Testis (tissue), 2 donors: ENCODE measurements at regions not wholly inside any gene's neighbourhood (a gene's known extent, or its start where the extent isn't known, plus 50 kb on each side); places are given as distances from the start of the nearest gene placed in this dataset.

Experiments
- POLR2A ChIP-seq: fragments of 450-650 bp; IDR thresholded peaks from one replicate; pipeline ENCODE4 v1.6.1; 2017; ENCODE audit warnings: antibody characterized with exemption, mild to moderate bottlenecking, moderate library complexity
- TF ChIP-seq, protein P1 (sequence below), 3 experiments: fragments of 450-650 bp in 2 of 3; fragments of 200-600 bp in 1 of 3; sonication (generic) in 1 of 3; IDR thresholded peaks; one replicate each; pipeline ENCODE4 v1.5.1; 2016 to 2019; ENCODE audit warnings: antibody characterized with exemption in 3 of 3, mild to moderate bottlenecking in 2 of 3, moderate library complexity in 1 of 3

DNA sequence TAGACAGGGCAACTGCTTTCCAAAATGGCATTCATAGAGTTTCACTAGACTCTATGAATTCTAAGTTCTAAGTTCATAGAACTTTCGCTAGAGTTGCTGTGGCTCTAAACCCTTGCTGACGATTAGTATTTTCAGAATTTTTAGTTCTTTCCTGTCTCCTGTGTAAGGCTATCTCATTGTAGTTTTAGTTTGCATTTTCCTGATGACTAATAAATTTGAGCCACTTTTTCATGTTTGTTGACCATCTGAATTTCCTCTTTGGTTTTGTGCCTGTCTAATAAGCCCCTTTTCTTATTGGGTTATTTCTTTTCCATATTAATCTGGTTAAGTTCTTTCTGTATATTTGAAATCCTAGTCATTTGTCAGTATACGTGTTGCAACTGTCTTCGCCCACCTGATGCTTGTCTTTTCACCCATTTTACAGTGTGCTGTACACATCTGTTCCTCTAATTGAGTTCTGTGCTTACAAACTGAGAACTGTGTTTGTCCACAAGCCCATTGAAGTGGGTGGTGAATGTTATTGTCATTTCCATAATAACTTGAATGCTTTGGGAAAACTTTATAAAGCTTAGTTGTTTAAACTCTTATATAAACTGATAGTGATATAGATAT lies 177.7 kb upstream of the CDYL start:
- TF ChIP-seq, protein P1, sequence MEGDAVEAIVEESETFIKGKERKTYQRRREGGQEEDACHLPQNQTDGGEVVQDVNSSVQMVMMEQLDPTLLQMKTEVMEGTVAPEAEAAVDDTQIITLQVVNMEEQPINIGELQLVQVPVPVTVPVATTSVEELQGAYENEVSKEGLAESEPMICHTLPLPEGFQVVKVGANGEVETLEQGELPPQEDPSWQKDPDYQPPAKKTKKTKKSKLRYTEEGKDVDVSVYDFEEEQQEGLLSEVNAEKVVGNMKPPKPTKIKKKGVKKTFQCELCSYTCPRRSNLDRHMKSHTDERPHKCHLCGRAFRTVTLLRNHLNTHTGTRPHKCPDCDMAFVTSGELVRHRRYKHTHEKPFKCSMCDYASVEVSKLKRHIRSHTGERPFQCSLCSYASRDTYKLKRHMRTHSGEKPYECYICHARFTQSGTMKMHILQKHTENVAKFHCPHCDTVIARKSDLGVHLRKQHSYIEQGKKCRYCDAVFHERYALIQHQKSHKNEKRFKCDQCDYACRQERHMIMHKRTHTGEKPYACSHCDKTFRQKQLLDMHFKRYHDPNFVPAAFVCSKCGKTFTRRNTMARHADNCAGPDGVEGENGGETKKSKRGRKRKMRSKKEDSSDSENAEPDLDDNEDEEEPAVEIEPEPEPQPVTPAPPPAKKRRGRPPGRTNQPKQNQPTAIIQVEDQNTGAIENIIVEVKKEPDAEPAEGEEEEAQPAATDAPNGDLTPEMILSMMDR (IDR thresholded peaks at IDR 0.05): no peak
- no peak for TF ChIP-seq POLR2A
